GM10248 (cell line): ENCODE measurements at regions not wholly inside any gene's neighbourhood (a gene's known extent, or its start where the extent isn't known, plus 50 kb on each side); places are given as distances from the start of the nearest gene placed in this dataset.
A peak's percentile ranks its signal among the peaks of the same experiment; 100 is the strongest.

Experiments
- CTCF ChIA-PET: fragments of 300-600 bp; sonication (Branson Sonifier 250); formaldehyde crosslinking; extraction: SDS; loops from one replicate; lab custom pipeline; 2021; ENCODE audit warnings: antibody characterized with exemption; lab: Yijun Ruan, JAX
- POLR2A ChIA-PET: fragments of 350-650 bp; sonication (Branson Sonifier 250); formaldehyde crosslinking; extraction: SDS; loops from one replicate; lab custom pipeline; 2020; ENCODE audit warnings: antibody characterized with exemption; lab: Yijun Ruan, JAX
- DNase-seq: peaks from one replicate; pipeline ENCODE4 v3.0.0; 2012; ENCODE audit errors: extremely low spot score
- CTCF ChIP-seq: IDR thresholded peaks from 2 replicates; pipeline ENCODE4 v1.5.1; 2012; ENCODE audit warnings: mild to moderate bottlenecking, low read depth; ENCODE audit errors: extremely low read depth, missing control alignments, control extremely low read depth

- ChIA-PET POLR2A (no interaction called here), CTCF (no interaction called here)
- TF ChIP-seq CTCF: no peak
- DNase-seq: peak; percentile 13
Measured at GRCh38 chr18:2312440-2312839, 258.9 kb downstream of the METTL4 start.

- POLR2A ChIA-PET: no interaction called here
- DNase-seq: no peak
- CTCF ChIA-PET: interaction anchor here (0.9 kb wide), 1 partner anchor 28 kb away, joined by 3 read pairs; no protein-coding TSS in a partner anchor
- TF ChIP-seq CTCF: no peak
Measured at GRCh38 chr18:2313332-2313731, 258.0 kb downstream of the METTL4 start.

GRCh38 chr18:2316082-2316750, 255.1 kb downstream of the METTL4 start:
- POLR2A ChIA-PET: no interaction called here
- no peak for TF ChIP-seq CTCF
- CTCF ChIA-PET: no interaction called here
- no peak for DNase-seq

GRCh38 chr18:2316751-2317696, 254.3 kb downstream of the METTL4 start:
- ChIA-PET CTCF (no interaction called here), POLR2A (no interaction called here)
- no peak for DNase-seq
- no peak for TF ChIP-seq CTCF

GRCh38 chr18:2324459-2324858, 246.8 kb downstream of the METTL4 start:
- no peak for TF ChIP-seq CTCF
- no peak for DNase-seq
- ChIA-PET CTCF (interaction anchor here (1.3 kb wide), 1 partner anchor 13 kb away, joined by 4 read pairs; no protein-coding TSS in a partner anchor), POLR2A (no interaction called here)

GRCh38 chr18:2325308-2325849, 245.9 kb downstream of the METTL4 start:
- CTCF ChIA-PET: interaction anchor here (1.3 kb wide), 1 partner anchor 12 kb away, joined by 4 read pairs; no protein-coding TSS in a partner anchor
- DNase-seq: no peak
- POLR2A ChIA-PET: no interaction called here
- TF ChIP-seq CTCF: no peak
